Fibroblast of lung (primary cell): ENCODE measurements at regions not wholly inside any gene's neighbourhood (a gene's known extent, or its start where the extent isn't known, plus 50 kb on each side); places are given as distances from the start of the nearest gene placed in this dataset.

ENCODE experiments used
- CTCF ChIP-seq, 2 donors: IDR thresholded peaks in 1 of 2; conservative IDR thresholded peaks in 1 of 2; 1 replicate in 1 of 2; 2 replicates in 1 of 2; pipeline ENCODE4 v1.5.1; 2011 to 2012; ENCODE audit warnings: low read length in 2 of 2, control low read depth in 1 of 2, inconsistent platforms in 1 of 2, low read depth in 1 of 2, mild to moderate bottlenecking in 1 of 2
- EZH2 ChIP-seq: IDR thresholded peaks from 2 replicates; pipeline ENCODE4 v1.5.1; 2012; ENCODE audit warnings: low read length, control low read depth, mild to moderate bottlenecking; ENCODE audit errors: missing control alignments

- TF ChIP-seq CTCF (conservative IDR thresholded peaks at IDR 0.05 in 1 of 2, IDR thresholded peaks at IDR 0.05 in 1 of 2; ENCODE audit: low read depth in 1 of 2, low read length in 2 of 2): no peak
- no peak for TF ChIP-seq EZH2
Observed at GRCh38 chr1:172849653-172850052, 190.8 kb downstream of the FASLG start.
